BJ (cell line): ENCODE measurements at regions not wholly inside any gene's neighbourhood (a gene's known extent, or its start where the extent isn't known, plus 50 kb on each side); places are given as distances from the start of the nearest gene placed in this dataset.

Experiments
- CTCF ChIA-PET: fragments of 350-600 bp; formaldehyde crosslinking; extraction: SDS; loops from one replicate; lab custom pipeline; 2021; ENCODE audit warnings: antibody characterized with exemption, inconsistent platforms; lab: Yijun Ruan, JAX
- POLR2A ChIA-PET: fragments of 300-600 bp; sonication (Branson Sonifier 250); formaldehyde crosslinking; extraction: SDS; loops from one replicate; lab custom pipeline; 2021; ENCODE audit warnings: antibody characterized with exemption; lab: Charles Lee
- DNase-seq: peaks from one replicate; pipeline ENCODE4 v3.0.0-alpha.2; 2011; ENCODE audit warnings: low read depth
- H3K27me3 ChIP-seq: 2 replicates; pipeline ENCODE4 v1.6.0; 2011; ENCODE audit warnings: low read length; ENCODE audit not compliant: control insufficient read depth, insufficient read depth
- H3K36me3 ChIP-seq: 2 replicates; pipeline ENCODE4 v1.5.1; 2011; ENCODE audit warnings: low read length; ENCODE audit not compliant: control insufficient read depth, insufficient read depth
- H3K4me3 ChIP-seq: 2 replicates; pipeline ENCODE4 v1.5.1; 2011; ENCODE audit warnings: low read depth, mild to moderate bottlenecking, control low read depth, low read length
- TF ChIP-seq, protein P1 (sequence below): IDR thresholded peaks from 2 replicates; pipeline ENCODE4 v1.5.1; 2011; ENCODE audit warnings: low read depth, mild to moderate bottlenecking, control low read depth, inconsistent platforms, low read length, moderate library complexity; ENCODE audit not compliant: insufficient read depth

DNA sequence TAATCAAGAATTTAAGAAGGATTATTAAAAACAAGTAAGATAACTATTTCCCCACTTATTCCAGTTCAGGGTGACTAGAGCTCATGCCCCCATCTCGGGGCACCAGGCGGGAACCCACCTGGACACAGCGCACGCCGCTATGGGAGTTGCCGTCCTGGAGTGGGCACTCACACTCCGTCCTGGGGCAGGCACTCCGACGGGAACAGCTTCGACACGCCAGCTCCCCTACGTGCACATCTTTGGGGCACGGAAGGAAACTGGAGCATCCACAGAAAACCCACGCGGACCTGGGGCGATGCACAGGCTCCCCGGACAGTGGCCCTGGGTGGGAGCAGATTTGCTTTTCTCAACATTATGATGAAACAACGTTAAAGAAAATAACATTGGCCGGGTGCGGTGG, 52.0 kb upstream of the GATA5 start:
- no peaks in the 10 kb centered on the region for H3K36me3 ChIP-seq
- POLR2A ChIA-PET = no interaction called here
- H3K27me3 ChIP-seq = peaks cover 26% of the 10 kb centered on the region
- CTCF ChIA-PET = interaction anchor here (1.4 kb wide), 1 partner anchor 28 kb away, joined by 5 read pairs; no protein-coding TSS in a partner anchor
- no peak overlapping the region for H3K4me3 ChIP-seq
- no peak for DNase-seq
- TF ChIP-seq, protein P1, sequence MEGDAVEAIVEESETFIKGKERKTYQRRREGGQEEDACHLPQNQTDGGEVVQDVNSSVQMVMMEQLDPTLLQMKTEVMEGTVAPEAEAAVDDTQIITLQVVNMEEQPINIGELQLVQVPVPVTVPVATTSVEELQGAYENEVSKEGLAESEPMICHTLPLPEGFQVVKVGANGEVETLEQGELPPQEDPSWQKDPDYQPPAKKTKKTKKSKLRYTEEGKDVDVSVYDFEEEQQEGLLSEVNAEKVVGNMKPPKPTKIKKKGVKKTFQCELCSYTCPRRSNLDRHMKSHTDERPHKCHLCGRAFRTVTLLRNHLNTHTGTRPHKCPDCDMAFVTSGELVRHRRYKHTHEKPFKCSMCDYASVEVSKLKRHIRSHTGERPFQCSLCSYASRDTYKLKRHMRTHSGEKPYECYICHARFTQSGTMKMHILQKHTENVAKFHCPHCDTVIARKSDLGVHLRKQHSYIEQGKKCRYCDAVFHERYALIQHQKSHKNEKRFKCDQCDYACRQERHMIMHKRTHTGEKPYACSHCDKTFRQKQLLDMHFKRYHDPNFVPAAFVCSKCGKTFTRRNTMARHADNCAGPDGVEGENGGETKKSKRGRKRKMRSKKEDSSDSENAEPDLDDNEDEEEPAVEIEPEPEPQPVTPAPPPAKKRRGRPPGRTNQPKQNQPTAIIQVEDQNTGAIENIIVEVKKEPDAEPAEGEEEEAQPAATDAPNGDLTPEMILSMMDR = no peak

DNA sequence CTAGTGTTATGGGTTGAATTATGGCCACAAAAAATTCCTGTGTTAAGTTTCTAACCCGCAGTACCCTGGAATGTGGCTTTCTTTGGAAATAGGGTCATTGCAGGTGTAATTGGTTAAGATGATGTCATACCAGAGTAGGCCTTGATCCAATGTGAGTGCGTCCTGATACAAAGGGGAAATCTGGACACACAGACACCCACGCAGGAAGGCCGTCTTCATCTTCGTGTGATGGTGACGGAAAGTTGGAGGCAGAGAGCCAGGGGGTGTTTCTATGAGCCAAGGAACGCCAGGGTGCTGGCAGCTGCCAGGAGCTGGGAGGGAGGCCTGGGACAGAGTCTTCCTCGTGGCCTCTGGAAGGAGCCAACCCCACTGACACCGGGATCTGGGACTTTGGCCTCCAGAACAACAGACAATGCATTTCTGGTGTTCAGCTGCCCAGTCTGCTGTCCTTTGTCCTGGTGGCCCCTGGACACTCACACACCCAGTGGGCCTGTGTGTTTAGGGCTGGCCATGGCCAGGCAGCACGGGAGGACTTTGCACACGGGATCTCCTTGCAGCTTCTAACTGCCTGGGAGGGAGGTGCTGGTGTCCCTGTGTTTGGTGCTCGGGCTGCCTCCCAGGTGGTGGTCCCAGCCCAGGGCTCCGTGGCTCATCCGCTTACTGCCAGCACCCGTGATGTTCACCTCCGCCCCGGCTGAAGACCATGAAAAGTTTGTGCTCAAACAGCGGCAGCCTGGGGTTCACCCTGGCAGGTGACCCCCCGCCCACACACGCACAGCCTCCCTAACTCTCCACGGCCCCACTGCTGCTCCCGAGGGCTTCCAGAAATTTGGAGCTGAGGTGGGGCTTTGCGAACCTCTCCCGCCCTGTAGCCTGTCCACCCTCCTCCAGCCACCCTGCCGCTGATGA, 53.4 kb upstream of the GATA5 start:
- no peak for DNase-seq
- TF ChIP-seq, protein P1 = no peak
- no peaks in the 10 kb centered on the region for H3K36me3 ChIP-seq
- peaks cover 16% of the 10 kb centered on the region for H3K27me3 ChIP-seq
- POLR2A ChIA-PET = no interaction called here
- H3K4me3 ChIP-seq = no peak overlapping the region
- CTCF ChIA-PET = interaction anchor here (1.2 kb wide), 1 partner anchor 14 kb away, joined by 3 read pairs; no protein-coding TSS in a partner anchor

DNA sequence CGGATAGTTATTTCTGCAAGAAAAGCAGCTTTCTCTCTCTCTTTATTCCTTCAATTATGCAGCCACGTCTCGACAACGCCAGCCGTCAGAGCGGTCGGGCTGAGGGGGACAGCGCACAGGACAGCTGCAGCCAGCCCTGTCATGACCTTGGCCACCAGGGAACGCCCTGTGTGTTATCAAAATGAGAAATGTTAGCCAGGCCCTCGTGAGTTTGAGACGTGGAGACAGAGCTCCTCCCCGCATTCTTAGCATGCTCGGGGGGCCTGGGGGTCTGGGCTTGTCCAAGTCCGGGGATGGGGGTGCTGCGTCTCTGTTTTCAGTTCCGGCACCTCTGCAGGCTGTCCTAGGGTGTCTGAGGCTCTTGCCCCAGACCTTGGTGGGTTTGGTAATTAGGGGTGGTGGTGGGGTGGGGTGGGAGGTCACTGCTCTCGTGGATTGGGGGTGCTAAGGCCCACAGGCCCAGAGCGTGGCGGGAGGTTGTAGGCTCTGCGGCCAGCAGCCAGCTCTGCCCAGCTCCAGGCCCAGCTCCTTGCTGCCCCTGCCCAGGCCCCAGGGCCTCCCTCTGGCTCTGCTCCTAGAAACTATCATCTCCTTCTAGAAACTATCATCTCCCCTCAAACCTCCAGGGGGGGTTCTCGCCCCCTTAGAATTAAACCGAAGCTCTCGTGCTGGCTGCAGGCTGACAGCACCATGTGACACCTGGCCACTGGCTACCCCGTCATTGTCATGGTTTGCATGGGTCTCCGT, 54.3 kb upstream of the GATA5 start:
- no peak for DNase-seq
- Histone ChIP-seq H3K36me3 (no peaks in the 10 kb centered on the region), H3K4me3 (no peak overlapping the region), H3K27me3 (peaks cover 9% of the 10 kb centered on the region; the same call in 1 of the 2 replicates)
- CTCF ChIA-PET = no interaction called here
- TF ChIP-seq, protein P1 = no peak
- POLR2A ChIA-PET = no interaction called here

DNA sequence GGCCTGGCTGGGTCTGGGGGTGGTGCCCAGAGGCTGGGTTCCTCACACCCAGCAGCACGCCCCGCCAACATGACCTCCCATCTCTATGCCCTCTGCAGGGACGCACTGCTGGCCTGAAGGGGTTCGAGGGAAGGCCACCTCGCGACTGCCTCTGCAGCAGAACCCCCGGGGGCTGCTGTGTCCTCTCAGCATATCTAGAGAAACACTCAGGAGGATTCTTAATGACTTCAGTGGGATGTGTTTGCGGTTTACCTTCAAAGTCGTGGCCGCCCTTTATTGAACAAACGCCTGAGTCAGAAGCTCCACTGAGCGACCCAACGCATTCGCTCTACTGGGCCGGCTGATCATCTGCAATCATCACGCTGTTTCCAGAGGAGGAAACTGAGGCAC, 54.8 kb upstream of the GATA5 start:
- no peak for DNase-seq
- Histone ChIP-seq H3K4me3 (no peak overlapping the region), H3K27me3 (peaks cover 4% of the 10 kb centered on the region; the same call in 1 of the 2 replicates), H3K36me3 (no peaks in the 10 kb centered on the region)
- POLR2A ChIA-PET = no interaction called here
- TF ChIP-seq, protein P1 = no peak
- CTCF ChIA-PET = no interaction called here
